ENCODE measurements at regions not wholly inside any gene's neighbourhood (a gene's known extent, or its start where the extent isn't known, plus 50 kb on each side); places are given as distances from the start of the nearest gene placed in this dataset.

GRCh38 chr14:97413966-97414717 lies 617.0 kb downstream of the VRK1 start:
- DNase-seq (ENCODE audit: low read depth, low spot score) (no peak), FAIRE-seq (no peak)
- peaks cover 2% of the 10 kb centered on the region for H3K9me3 ChIP-seq (replicated peaks; ENCODE audit: control insufficient read depth, insufficient read depth, low read length)
- no peaks in the 10 kb centered on the region for H3K36me3 ChIP-seq (ENCODE audit: control insufficient read depth in 2 of 2, extremely low read depth in 1 of 2, insufficient read depth in 2 of 2, low read length in 2 of 2)
- no peak overlapping the region for H3K4me3 ChIP-seq (replicated peaks in 1 of 3; ENCODE audit: insufficient read depth in 1 of 3, low read depth in 1 of 3, low read length in 3 of 3)
- CTCF ChIA-PET, result no interaction called here
- H3K4me2 ChIP-seq (ENCODE audit: insufficient read depth, low read length), result no peak overlapping the region
- TF ChIP-seq GATA2 (IDR thresholded peaks at IDR 0.05; ENCODE audit: insufficient read depth, insufficient read length, low read depth, low read length), result no peak
- dilution Hi-C loops (cut with MboI; ENCODE audit: extremely low pct_ligation_motif_present, low sequenced_read_pairs), result no loop called here
- no peaks in the 10 kb centered on the region for H3K79me2 ChIP-seq (ENCODE audit: control insufficient read depth, insufficient read depth, low read length)
- POLR2A ChIA-PET, result no interaction called here
- no peaks in the 10 kb centered on the region for H3K9me1 ChIP-seq (replicated peaks; ENCODE audit: control insufficient read depth, extremely low read depth, insufficient read depth, low read length)
- no peak overlapping the region for H3K27ac ChIP-seq (ENCODE audit: insufficient read depth, low read depth, low read length)
- H2AFZ ChIP-seq (ENCODE audit: low read depth, low read length), result no peak overlapping the region
- no peak overlapping the region for H3K9ac ChIP-seq (replicated peaks; ENCODE audit: extremely low read depth, insufficient read depth, low read length)
- no peaks in the 10 kb centered on the region for H3K4me1 ChIP-seq (ENCODE audit: control insufficient read depth, extremely low read depth, insufficient read depth, low read length)
- intact Hi-C loops (cut with micrococcal nuclease), result no loop called here
- BruUV-seq (replicated peaks), result no TSS peak
- no peaks in the 10 kb centered on the region for H3K27me3 ChIP-seq (ENCODE audit: control insufficient read depth in 2 of 2, insufficient read depth in 2 of 2, low read length in 2 of 2)
- no peaks in the 10 kb centered on the region for H4K20me1 ChIP-seq (replicated peaks; ENCODE audit: control insufficient read depth, extremely low read depth, insufficient read depth, low read length)

- intact Hi-C loops (cut with micrococcal nuclease) (no loop called here), dilution Hi-C loops (cut with MboI; ENCODE audit: extremely low pct_ligation_motif_present, low sequenced_read_pairs) (no loop called here)
- Histone ChIP-seq H4K20me1 (replicated peaks; ENCODE audit: control insufficient read depth, extremely low read depth, insufficient read depth, low read length) (no peaks in the 10 kb centered on the region), H3K9ac (replicated peaks; ENCODE audit: extremely low read depth, insufficient read depth, low read length) (no peak overlapping the region), H2AFZ (ENCODE audit: low read depth, low read length) (no peak overlapping the region), H3K4me2 (ENCODE audit: insufficient read depth, low read length) (no peak overlapping the region), H3K27ac (ENCODE audit: insufficient read depth, low read depth, low read length) (no peak overlapping the region), H3K79me2 (ENCODE audit: control insufficient read depth, insufficient read depth, low read length) (no peaks in the 10 kb centered on the region), H3K9me1 (replicated peaks; ENCODE audit: control insufficient read depth, extremely low read depth, insufficient read depth, low read length) (no peaks in the 10 kb centered on the region), H3K4me3 (replicated peaks in 1 of 3; ENCODE audit: insufficient read depth in 1 of 3, low read depth in 1 of 3, low read length in 3 of 3) (no peak overlapping the region), H3K27me3 (ENCODE audit: control insufficient read depth in 2 of 2, insufficient read depth in 2 of 2, low read length in 2 of 2) (no peaks in the 10 kb centered on the region), H3K4me1 (ENCODE audit: control insufficient read depth, extremely low read depth, insufficient read depth, low read length) (no peaks in the 10 kb centered on the region), H3K36me3 (ENCODE audit: control insufficient read depth in 2 of 2, extremely low read depth in 1 of 2, insufficient read depth in 2 of 2, low read length in 2 of 2) (no peaks in the 10 kb centered on the region), H3K9me3 (replicated peaks; ENCODE audit: control insufficient read depth, insufficient read depth, low read length) (peaks cover 2% of the 10 kb centered on the region)
- POLR2A ChIA-PET, result no interaction called here
- no peak for DNase-seq (ENCODE audit: low read depth, low spot score)
- TF ChIP-seq POLR2AphosphoS5 (IDR thresholded peaks at IDR 0.05; ENCODE audit: insufficient read depth, low read depth, low read length) (no peak), MYC (IDR thresholded peaks at IDR 0.05; ENCODE audit: low read depth, low read length) (no peak), POLR2A (IDR thresholded peaks at IDR 0.05; ENCODE audit: low read depth, low read length) (no peak), CTCF (IDR thresholded peaks at IDR 0.05; ENCODE audit: extremely low read depth in 1 of 2, insufficient read depth in 1 of 2, low read depth in 1 of 2, low read length in 2 of 2) (no peak), FOS (IDR thresholded peaks at IDR 0.05; ENCODE audit: borderline replicate concordance, insufficient read depth, low read length) (no peak), JUN (IDR thresholded peaks at IDR 0.05; ENCODE audit: borderline replicate concordance, insufficient read depth, insufficient read length, low read depth) (no peak), GATA2 (IDR thresholded peaks at IDR 0.05; ENCODE audit: insufficient read depth, insufficient read length, low read depth, low read length) (no peak), EZH2 (IDR thresholded peaks at IDR 0.05; ENCODE audit: borderline replicate concordance, low read depth, low read length, severe bottlenecking) (no peak), MAX (IDR thresholded peaks at IDR 0.05; ENCODE audit: insufficient read depth, insufficient read length) (no peak)
- no TSS peak for BruUV-seq (replicated peaks)
- FAIRE-seq, result no peak
- CTCF ChIA-PET, result no interaction called here
Observed at GRCh38 chr14:97414718-97415098, 617.5 kb downstream of the VRK1 start.
